ENCODE measurements at regions not wholly inside any gene's neighbourhood (a gene's known extent, or its start where the extent isn't known, plus 50 kb on each side); places are given as distances from the start of the nearest gene placed in this dataset.

- Histone ChIP-seq H4K91ac (replicated peaks; ENCODE audit: insufficient read length, low read length) (no peak overlapping the region), H3K14ac (ENCODE audit: insufficient read length) (no peak overlapping the region), H3K4me3 (ENCODE audit: extremely low read depth in 1 of 4, insufficient read depth in 2 of 4, low read depth in 3 of 4, low read length in 4 of 4) (no peak overlapping the region), H3K4me2 (ENCODE audit: insufficient read depth in 1 of 2, low read depth in 2 of 2, low read length in 2 of 2) (no peak overlapping the region), H2AFZ (ENCODE audit: low read length) (no peak overlapping the region), H2BK20ac (ENCODE audit: low read length) (no peak overlapping the region), H2BK120ac (replicated peaks; ENCODE audit: low read depth, low read length) (no peak overlapping the region), H2BK12ac (ENCODE audit: low read depth, low read length) (no peak overlapping the region), H3K4ac (replicated peaks; ENCODE audit: insufficient read length, low read depth, low read length) (no peak overlapping the region), H4K20me1 (replicated peaks in 1 of 2; ENCODE audit: control insufficient read depth in 1 of 2, insufficient read depth in 2 of 2, low read length in 2 of 2) (no peaks in the 10 kb centered on the region), H3K23ac (ENCODE audit: insufficient read length) (no peak overlapping the region), H2BK5ac (ENCODE audit: low read depth, low read length) (no peak overlapping the region), H2AK5ac (ENCODE audit: low read depth, low read length) (no peak overlapping the region), H3K79me2 (ENCODE audit: control insufficient read depth in 1 of 2, insufficient read depth in 2 of 2, low read length in 2 of 2) (no peaks in the 10 kb centered on the region), H3K23me2 (ENCODE audit: low read depth, low read length) (no peaks in the 10 kb centered on the region), H3K4me1 (replicated peaks in 1 of 4; ENCODE audit: control insufficient read depth in 3 of 4, insufficient read depth in 4 of 4, low read length in 3 of 4) (no peaks in the 10 kb centered on the region), H3K27ac (ENCODE audit: low read depth, low read length) (no peak overlapping the region), H3K18ac (ENCODE audit: extremely low read depth, low read length) (no peak overlapping the region), H2BK15ac (ENCODE audit: low read length) (no peak overlapping the region), H4K5ac (ENCODE audit: insufficient read length, low read depth, low read length) (no peak overlapping the region), H3K36me3 (ENCODE audit: control insufficient read depth in 2 of 4, insufficient read depth in 4 of 4, low read length in 3 of 4) (no peaks in the 10 kb centered on the region), H3K27me3 (replicated peaks in 1 of 4; ENCODE audit: control insufficient read depth in 3 of 4, extremely low read depth in 1 of 4, insufficient read depth in 3 of 4, low read length in 3 of 4) (no peaks in the 10 kb centered on the region), H3K9me3 (ENCODE audit: insufficient read depth in 2 of 2, low read depth in 1 of 2, low read length in 1 of 2) (no peaks in the 10 kb centered on the region), H3K9ac (replicated peaks in 1 of 4; ENCODE audit: extremely low read depth in 1 of 4, low read depth in 3 of 4, low read length in 3 of 4) (no peak overlapping the region), H3K56ac (replicated peaks; ENCODE audit: insufficient read length, low read depth, low read length) (no peak overlapping the region), H4K8ac (ENCODE audit: extremely low read depth, insufficient read depth, low read length) (no peak overlapping the region), H3K79me1 (ENCODE audit: low read depth, low read length) (no peaks in the 10 kb centered on the region)
- WGBS, 2 experiments (ENCODE audit: extremely low coverage in 1 of 2, insufficient coverage in 1 of 2, insufficient read length in 1 of 2, insufficient replicate concordance in 2 of 2, low coverage in 1 of 2, low lambda C conversion rate in 2 of 2, missing lambda C conversion rate in 1 of 2): 90% methylated on average over 5 of the region's 5 CpGs; no CpG with 5 or more reads in 1 of the 2 experiments
- POLR2A ChIA-PET (ENCODE audit: partially characterized antibody): no interaction called here
- CTCF ChIA-PET (ENCODE audit: partially characterized antibody): no interaction called here
- no peak for DNase-seq (ENCODE audit: low read depth in 1 of 2, low spot score in 2 of 2)
- FAIRE-seq: no peak
- no peak for TF ChIP-seq TEAD4 (IDR thresholded peaks at IDR 0.05; ENCODE audit: low read depth, low read length)
- no peak for TF ChIP-seq KDM4A (IDR thresholded peaks at IDR 0.05; ENCODE audit: low read depth, low read length, severe bottlenecking)
- TF ChIP-seq EZH2 (IDR thresholded peaks at IDR 0.05; ENCODE audit: low read depth, low read length, severe bottlenecking): no peak
- TF ChIP-seq, protein P1, sequence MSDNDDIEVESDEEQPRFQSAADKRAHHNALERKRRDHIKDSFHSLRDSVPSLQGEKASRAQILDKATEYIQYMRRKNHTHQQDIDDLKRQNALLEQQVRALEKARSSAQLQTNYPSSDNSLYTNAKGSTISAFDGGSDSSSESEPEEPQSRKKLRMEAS (IDR thresholded peaks at IDR 0.05): no peak
- no peak for TF ChIP-seq CBX5 (IDR thresholded peaks at IDR 0.05; ENCODE audit: low read depth, low read length)
- TF ChIP-seq KDM5A (IDR thresholded peaks at IDR 0.05; ENCODE audit: low read length): no peak
These were observed 189.5 kb downstream of the IBTK start for GRCh38 chr6:82057846-82058554.

All from H1 (cell line).